ENCODE measurements at regions not wholly inside any gene's neighbourhood (a gene's known extent, or its start where the extent isn't known, plus 50 kb on each side); places are given as distances from the start of the nearest gene placed in this dataset.

- peaks cover 8% of the 10 kb centered on the region for H3K4me1 Mint-ChIP-seq (ENCODE audit: unreplicated experiment)
- peak; percentile 85 for DNase-seq (ENCODE audit: low spot score)
- H3K27ac Mint-ChIP-seq (ENCODE audit: unreplicated experiment), result no peak overlapping the region
- no peaks in the 10 kb centered on the region for H3K9me3 Mint-ChIP-seq (ENCODE audit: unreplicated experiment)
- TF ChIP-seq CTCF (IDR thresholded peaks at IDR 0.05; ENCODE audit: unreplicated experiment), result peak; percentile 79
- H3K36me3 Mint-ChIP-seq (ENCODE audit: low read depth, unreplicated experiment), result no peaks in the 10 kb centered on the region
- peaks cover 2% of the 10 kb centered on the region for H3K27me3 Mint-ChIP-seq (ENCODE audit: unreplicated experiment)
- H3K4me3 Mint-ChIP-seq (ENCODE audit: unreplicated experiment), result peak overlapping the region; percentile 72
Observed at GRCh38 chr9:16191691-16192402, 639.0 kb downstream of the CCDC171 start.

GRCh38 chr9:16192403-16193017 lies 639.7 kb downstream of the CCDC171 start:
- TF ChIP-seq CTCF (IDR thresholded peaks at IDR 0.05; ENCODE audit: unreplicated experiment), result no peak
- H3K36me3 Mint-ChIP-seq (ENCODE audit: low read depth, unreplicated experiment), result no peaks in the 10 kb centered on the region
- H3K4me1 Mint-ChIP-seq (ENCODE audit: unreplicated experiment), result peaks cover 8% of the 10 kb centered on the region
- no peak for DNase-seq (ENCODE audit: low spot score)
- H3K27me3 Mint-ChIP-seq (ENCODE audit: unreplicated experiment), result peaks cover 2% of the 10 kb centered on the region
- H3K4me3 Mint-ChIP-seq (ENCODE audit: unreplicated experiment), result no peak overlapping the region
- H3K27ac Mint-ChIP-seq (ENCODE audit: unreplicated experiment), result no peak overlapping the region
- H3K9me3 Mint-ChIP-seq (ENCODE audit: unreplicated experiment), result no peaks in the 10 kb centered on the region

GRCh38 chr9:16193066-16193465 lies 640.2 kb downstream of the CCDC171 start:
- H3K4me3 Mint-ChIP-seq (ENCODE audit: unreplicated experiment), result no peak overlapping the region
- H3K9me3 Mint-ChIP-seq (ENCODE audit: unreplicated experiment), result no peaks in the 10 kb centered on the region
- peaks cover 8% of the 10 kb centered on the region for H3K4me1 Mint-ChIP-seq (ENCODE audit: unreplicated experiment)
- DNase-seq (ENCODE audit: low spot score), result no peak
- H3K27me3 Mint-ChIP-seq (ENCODE audit: unreplicated experiment), result peaks cover 2% of the 10 kb centered on the region
- TF ChIP-seq CTCF (IDR thresholded peaks at IDR 0.05; ENCODE audit: unreplicated experiment), result no peak
- H3K27ac Mint-ChIP-seq (ENCODE audit: unreplicated experiment), result no peak overlapping the region
- H3K36me3 Mint-ChIP-seq (ENCODE audit: low read depth, unreplicated experiment), result no peaks in the 10 kb centered on the region

- H3K36me3 Mint-ChIP-seq (ENCODE audit: low read depth, unreplicated experiment), result no peaks in the 10 kb centered on the region
- no peaks in the 10 kb centered on the region for H3K9me3 Mint-ChIP-seq (ENCODE audit: unreplicated experiment)
- TF ChIP-seq CTCF (IDR thresholded peaks at IDR 0.05; ENCODE audit: unreplicated experiment), result no peak
- H3K27ac Mint-ChIP-seq (ENCODE audit: unreplicated experiment), result no peak overlapping the region
- H3K4me1 Mint-ChIP-seq (ENCODE audit: unreplicated experiment), result peaks cover 8% of the 10 kb centered on the region
- no peak for DNase-seq (ENCODE audit: low spot score)
- no peak overlapping the region for H3K4me3 Mint-ChIP-seq (ENCODE audit: unreplicated experiment)
- H3K27me3 Mint-ChIP-seq (ENCODE audit: unreplicated experiment), result peaks cover 2% of the 10 kb centered on the region
Observed at GRCh38 chr9:16196206-16196605, 643.4 kb downstream of the CCDC171 start.

All from endothelial cell (in vitro differentiated cells).